ENCODE measurements at regions not wholly inside any gene's neighbourhood (a gene's known extent, or its start where the extent isn't known, plus 50 kb on each side); places are given as distances from the start of the nearest gene placed in this dataset.

- TF ChIP-seq CHD7 (IDR thresholded peaks at IDR 0.05; ENCODE audit: insufficient replicate concordance, low read length) (no peak), JUN (IDR thresholded peaks at IDR 0.05; ENCODE audit: low read depth, low read length) (no peak), CTBP2 (IDR thresholded peaks at IDR 0.05; ENCODE audit: borderline replicate concordance, insufficient read depth, insufficient read length, low read length) (no peak)
Measured at GRCh38 chr11:19482319-19483100, 230.1 kb upstream of the NAV2 start (continued).
